Stimulated activated CD8-positive, alpha-beta memory T cell treated with anti-CD3 and anti-CD28 coated beads, Interleukin-12 subunit alpha, Interleukin-12 subunit beta, amount 100 ng/mL, for 1 hour (primary cell): ENCODE measurements at regions not wholly inside any gene's neighbourhood (a gene's known extent, or its start where the extent isn't known, plus 50 kb on each side); places are given as distances from the start of the nearest gene placed in this dataset.

Experiments
- DNase-seq: peaks from one replicate; pipeline ENCODE4 v3.0.0-alpha.2; 2020; ENCODE audit warnings: low read depth

DNA sequence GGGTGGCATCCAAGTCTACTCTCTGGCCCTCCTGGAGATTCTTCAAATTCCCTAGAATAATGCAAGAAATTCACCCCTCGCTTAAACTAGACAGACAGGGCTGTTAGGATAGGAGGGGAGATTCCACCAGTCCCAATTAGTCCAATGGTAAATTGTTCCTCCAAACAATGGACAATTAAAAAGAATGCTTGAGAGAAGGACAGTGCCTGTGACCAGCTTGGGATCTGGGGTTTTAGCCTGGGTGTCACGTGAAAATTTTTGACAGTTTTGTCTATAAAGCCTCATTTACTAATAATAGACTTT is 177.7 kb upstream of the RAB4A start:
- no peak for DNase-seq

GRCh38 chr1:229093609-229094336 is 177.1 kb upstream of the RAB4A start:
- DNase-seq, result no peak

GRCh38 chr1:229094476-229095311 is 176.2 kb upstream of the RAB4A start:
- DNase-seq, result no peak

GRCh38 chr1:229095325-229095724 is 175.6 kb upstream of the RAB4A start:
- DNase-seq, result no peak

DNA sequence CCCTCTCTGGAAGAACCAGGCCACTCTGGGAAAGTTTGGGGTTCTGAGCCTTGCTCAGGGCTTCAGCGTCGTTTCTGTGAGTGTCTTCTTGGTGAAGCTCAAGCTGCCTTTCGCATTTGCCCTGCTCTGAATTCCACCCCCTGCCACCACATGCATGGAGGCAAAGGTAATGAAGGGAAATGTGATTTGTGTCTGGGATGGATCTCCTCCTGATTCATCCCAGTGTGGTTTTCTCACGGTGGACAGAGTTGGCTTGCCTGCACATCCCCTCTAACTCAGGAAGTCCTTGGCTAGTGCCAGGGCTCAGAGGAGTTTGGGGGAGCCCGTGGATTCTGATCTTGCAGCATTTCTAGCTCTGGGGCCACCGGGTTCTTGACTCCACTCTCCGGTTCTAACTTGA is 173.6 kb upstream of the RAB4A start:
- no peak for DNase-seq

DNA sequence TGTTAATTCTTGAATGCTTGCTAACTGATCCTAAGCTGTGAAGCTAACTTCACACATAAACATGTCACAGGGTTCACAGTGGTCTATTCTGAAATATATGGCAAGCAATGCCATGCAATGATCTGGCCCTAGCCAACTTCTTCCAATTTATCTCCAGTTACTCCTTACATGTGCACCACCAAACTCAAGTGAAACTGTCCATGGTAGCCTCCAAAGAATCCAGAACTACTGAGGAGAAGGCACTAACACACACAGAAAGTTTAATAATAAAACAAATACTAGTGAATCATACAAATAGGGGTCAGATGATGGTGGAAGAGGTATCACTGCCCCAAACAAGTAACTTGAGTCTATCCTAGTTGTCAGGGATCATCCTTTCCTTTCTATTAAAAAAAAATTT is 172.6 kb upstream of the RAB4A start:
- DNase-seq, result no peak

DNA sequence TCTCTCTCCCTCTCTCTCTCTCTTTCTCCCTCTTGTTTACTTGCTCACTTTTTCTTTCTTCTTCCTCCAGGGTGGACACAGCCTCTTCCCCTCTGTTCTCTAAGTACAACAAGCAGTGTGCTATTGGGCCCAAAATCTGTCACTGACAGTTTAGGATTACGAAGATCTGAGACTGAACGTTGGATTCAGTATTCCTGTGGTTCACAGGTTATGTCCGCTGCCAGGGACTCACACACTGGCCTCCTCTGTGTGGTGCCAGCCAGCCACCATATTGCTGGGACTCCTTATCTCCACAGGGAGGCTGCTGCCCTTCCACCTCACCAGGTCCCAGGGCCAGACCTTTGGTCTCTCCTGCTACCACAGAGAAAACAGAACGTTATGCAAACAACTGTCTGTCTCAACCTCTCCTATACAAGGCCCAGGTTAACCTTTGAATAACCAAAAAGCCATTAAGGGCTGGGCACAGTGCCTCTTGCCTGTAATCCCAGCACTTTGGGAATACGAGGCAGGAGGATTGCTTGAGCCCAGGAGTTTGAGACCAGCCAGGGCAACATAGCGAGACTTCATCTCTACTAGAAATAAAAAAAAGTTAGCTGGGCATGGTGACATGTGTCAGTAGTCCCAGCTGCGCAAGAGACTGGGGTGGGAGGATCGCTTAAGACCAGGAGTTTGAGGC is 171.9 kb upstream of the RAB4A start:
- no peak for DNase-seq

- no peak for DNase-seq
Observed at GRCh38 chr1:229101011-229101871, 169.7 kb upstream of the RAB4A start.

GRCh38 chr1:229102741-229103391 is 168.0 kb upstream of the RAB4A start:
- DNase-seq, result no peak

DNA sequence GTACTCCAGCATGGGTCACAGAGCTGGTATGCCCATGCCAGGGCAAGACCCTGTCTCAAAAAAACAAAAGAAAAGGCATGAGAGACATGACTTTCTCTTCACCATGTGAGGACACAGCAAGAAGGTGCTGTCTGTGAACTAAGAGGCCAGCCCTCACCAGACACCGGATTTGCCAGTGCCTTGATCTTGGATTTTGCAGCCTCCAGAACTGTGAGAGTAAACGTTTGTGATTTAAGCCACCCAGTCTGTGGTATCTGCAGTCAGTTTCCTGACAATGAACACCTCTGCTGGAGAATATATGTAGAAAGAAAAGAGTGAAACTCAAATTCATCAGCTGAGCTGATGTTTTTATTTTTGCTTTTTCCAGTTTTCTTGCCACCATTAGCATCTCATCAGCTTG is 166.3 kb upstream of the RAB4A start:
- DNase-seq, result no peak

- no peak for DNase-seq
Observed at GRCh38 chr1:229105109-229105508, 165.8 kb upstream of the RAB4A start.

DNA sequence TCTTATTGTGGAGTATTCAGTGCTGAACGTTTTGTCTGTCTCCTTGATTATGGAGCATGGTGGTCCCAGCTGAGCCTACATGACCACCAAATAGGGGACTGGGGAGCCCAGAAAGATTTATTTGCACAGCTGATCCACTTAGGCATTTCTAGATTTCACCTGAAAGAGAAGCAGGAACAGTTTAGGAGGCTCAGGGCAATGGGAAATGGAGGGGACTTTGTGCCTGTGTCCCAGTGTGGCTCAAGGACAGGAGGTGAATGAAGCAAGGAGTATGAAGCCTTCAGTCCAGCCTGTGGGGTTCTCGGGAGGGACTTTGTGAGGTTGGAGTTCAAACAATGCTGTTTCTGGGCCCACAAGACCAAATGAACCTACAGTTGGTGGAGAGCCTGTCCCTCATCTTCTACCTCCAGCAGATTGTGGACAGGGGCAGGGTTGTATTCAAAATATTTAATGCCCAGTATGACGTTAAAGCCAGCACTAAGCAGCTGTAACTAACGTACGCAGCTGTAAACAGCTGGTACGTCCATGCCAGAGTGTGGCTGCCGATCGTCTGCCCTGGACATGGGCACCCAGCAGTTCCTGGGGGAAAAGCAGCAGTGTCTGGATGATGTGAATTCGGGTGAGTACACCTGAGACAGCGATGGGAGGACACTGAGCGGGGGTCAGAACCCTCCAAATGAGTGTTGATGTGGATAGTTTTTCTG is 164.9 kb upstream of the RAB4A start:
- no peak for DNase-seq

GRCh38 chr1:229106526-229107125 is 164.3 kb upstream of the RAB4A start:
- no peak for DNase-seq

- DNase-seq, result no peak
Observed at GRCh38 chr1:229107304-229107815, 163.6 kb upstream of the RAB4A start.

- no peak for DNase-seq
Observed at GRCh38 chr1:229107972-229108371, 162.9 kb upstream of the RAB4A start.

GRCh38 chr1:229108598-229109201 is 162.2 kb upstream of the RAB4A start:
- no peak for DNase-seq

GRCh38 chr1:229109320-229109761 is 161.6 kb upstream of the RAB4A start:
- DNase-seq, result no peak

DNA sequence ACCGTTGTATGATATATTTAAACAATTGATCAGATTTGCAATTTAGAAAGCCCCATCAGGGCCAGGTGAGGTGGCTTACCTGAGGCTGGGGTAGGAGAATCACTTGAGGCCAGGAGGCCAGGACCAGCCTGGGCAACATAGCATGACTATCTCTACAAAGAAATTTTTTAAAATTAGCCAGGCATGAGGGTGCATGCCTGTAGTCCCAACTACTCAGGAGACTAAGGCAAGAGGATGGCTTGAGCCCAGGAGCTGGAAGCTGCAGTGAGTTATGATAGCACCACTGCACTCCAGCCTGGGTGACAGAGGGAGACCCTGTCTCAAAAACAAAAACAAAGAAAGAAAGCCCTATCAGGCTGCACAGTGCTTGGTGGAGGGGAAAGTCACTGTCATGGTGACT is 159.9 kb upstream of the RAB4A start:
- DNase-seq, result no peak

DNA sequence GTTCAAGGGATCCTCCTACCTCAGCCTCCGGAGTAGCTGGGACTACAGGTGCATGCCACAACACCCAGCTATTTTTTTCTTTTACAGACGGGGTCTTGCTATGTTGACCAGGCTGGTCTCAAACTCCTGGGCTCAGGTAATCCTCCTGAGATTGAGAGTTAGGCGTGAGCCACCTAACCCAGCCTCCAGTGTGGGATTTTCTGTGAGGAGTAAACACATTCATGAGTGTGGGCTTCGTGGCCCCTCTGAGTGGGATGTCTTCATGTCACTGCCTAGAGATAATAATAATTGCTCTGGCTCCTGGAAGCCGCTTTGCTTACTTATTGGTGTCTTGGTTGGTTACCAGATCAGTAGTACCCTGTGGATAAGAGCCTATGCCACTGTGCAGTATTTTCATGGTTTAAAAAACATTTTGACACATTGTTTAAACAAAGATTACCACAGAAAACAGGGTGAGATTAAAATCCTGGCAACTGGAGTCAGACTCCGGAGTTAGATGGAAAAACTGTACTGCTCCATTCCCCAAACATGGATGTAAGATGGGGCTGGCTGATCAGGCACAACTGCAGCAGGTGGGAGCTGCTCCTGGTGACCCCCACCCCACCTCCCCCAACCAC is 159.1 kb upstream of the RAB4A start:
- DNase-seq, result no peak
